ENCODE measurements at regions not wholly inside any gene's neighbourhood (a gene's known extent, or its start where the extent isn't known, plus 50 kb on each side); places are given as distances from the start of the nearest gene placed in this dataset.

- TF ChIP-seq CTCF (conservative IDR thresholded peaks at IDR 0.05), result no peak
- H3K27ac ChIP-seq, result no peak overlapping the region
Observed at GRCh38 chr13:37919329-37919880, 49.8 kb upstream of the TRPC4 start.
